GM23338 (cell line): ENCODE measurements at regions not wholly inside any gene's neighbourhood (a gene's known extent, or its start where the extent isn't known, plus 50 kb on each side); places are given as distances from the start of the nearest gene placed in this dataset.

Experiments used
- ATAC-seq: fragments of 200-7000 bp; cut with Tn5 transposase; 3 replicates; pipeline ENCODE4 v1.9.1; 2020
- DNase-seq: peaks from one replicate; pipeline ENCODE4 v3.0.0-alpha.2; 2015; ENCODE audit warnings: low spot score
- H2AFZ ChIP-seq: fragments of 200-600 bp; sonication (generic); 2 replicates; pipeline ENCODE4 v1.8.0; 2016; ENCODE audit warnings: antibody characterized with exemption, mild to moderate bottlenecking, moderate library complexity
- H3F3A ChIP-seq: fragments of 200-600 bp; sonication (generic); replicated peaks from 2 replicates; pipeline ENCODE4 v1.8.0; 2017; ENCODE audit warnings: antibody characterized with exemption, mixed run types, low read depth
- H3K27ac ChIP-seq: fragments of 200-600 bp; sonication (generic); 2 replicates; pipeline ENCODE4 v1.6.1; 2016; ENCODE audit warnings: low read depth
- H3K27me3 ChIP-seq: fragments of 200-600 bp; sonication (generic); 2 replicates; pipeline ENCODE4 v1.8.0; 2016; ENCODE audit warnings: mild to moderate bottlenecking, mixed run types, moderate library complexity; ENCODE audit not compliant: insufficient read depth
- H3K36me3 ChIP-seq: fragments of 200-600 bp; sonication (generic); 2 replicates; pipeline ENCODE4 v1.8.0; 2016; ENCODE audit warnings: mild to moderate bottlenecking; ENCODE audit not compliant: insufficient read depth
- H3K4me1 ChIP-seq: fragments of 200-600 bp; sonication (generic); 2 replicates; pipeline ENCODE4 v1.8.0; 2016; ENCODE audit warnings: mild to moderate bottlenecking, moderate library complexity; ENCODE audit not compliant: insufficient read depth
- H3K4me2 ChIP-seq: fragments of 200-600 bp; sonication (generic); 2 replicates; pipeline ENCODE4 v1.7.1; 2017; ENCODE audit warnings: mixed run types
- H3K4me3 ChIP-seq: fragments of 200-600 bp; sonication (generic); 2 replicates; pipeline ENCODE4 v1.6.1; 2016; ENCODE audit warnings: mixed run types
- H3K79me2 ChIP-seq: fragments of 200-600 bp; sonication (generic); replicated peaks from 2 replicates; pipeline ENCODE4 v1.8.0; 2017; ENCODE audit warnings: mild to moderate bottlenecking; ENCODE audit not compliant: insufficient read depth
- H3K9me2 ChIP-seq: fragments of 200-600 bp; sonication (generic); 2 replicates; pipeline ENCODE4 v1.8.0; 2017; ENCODE audit not compliant: insufficient read depth
- H4K20me1 ChIP-seq: fragments of 200-600 bp; sonication (generic); replicated peaks from 2 replicates; pipeline ENCODE4 v1.8.0; 2017; ENCODE audit warnings: mild to moderate bottlenecking; ENCODE audit not compliant: insufficient read depth
- H3K27ac Mint-ChIP-seq: 2 replicates; pipeline ENCODE4 v1.8.0; 2020; ENCODE audit warnings: inconsistent platforms, mild to moderate bottlenecking, moderate library complexity, mixed read lengths
- H3K27me3 Mint-ChIP-seq: 3 replicates; pipeline ENCODE4 v1.8.0; 2022; ENCODE audit warnings: low read depth, mild to moderate bottlenecking, moderate library complexity, mixed read lengths, inconsistent platforms; ENCODE audit not compliant: insufficient read depth, poor library complexity
- H3K36me3 Mint-ChIP-seq: 3 replicates; pipeline ENCODE4 v1.8.0; 2021; ENCODE audit warnings: low read depth, mild to moderate bottlenecking, inconsistent platforms, moderate library complexity, mixed read lengths
- H3K4me1 Mint-ChIP-seq: 3 replicates; pipeline ENCODE4 v1.8.0; 2020; ENCODE audit warnings: mild to moderate bottlenecking, inconsistent platforms, mixed read lengths
- H3K4me3 Mint-ChIP-seq: 3 replicates; pipeline ENCODE4 v1.8.0; 2021; ENCODE audit warnings: moderate library complexity, mild to moderate bottlenecking, inconsistent platforms, mixed read lengths
- H3K9me3 Mint-ChIP-seq: 3 replicates; pipeline ENCODE4 v1.8.0; 2020; ENCODE audit warnings: moderate library complexity, mild to moderate bottlenecking, inconsistent platforms, mixed read lengths
- CREB1 ChIP-seq: fragments of 250-450 bp; sonication (Bioruptor Pico); IDR thresholded peaks from 2 replicates; pipeline ENCODE4 v1.5.0; 2020; ENCODE audit warnings: low read depth, mild to moderate bottlenecking, moderate library complexity
- CTCF ChIP-seq, 2 experiments: fragments of 200-600 bp in 1 of 2; sonication (generic) in 1 of 2; conservative IDR thresholded peaks; 2 replicates each; pipeline versions ENCODE4 v1.5.1 to v1.6.1; 2016 to 2017; ENCODE audit warnings: antibody characterized with exemption in 2 of 2, low read depth in 2 of 2, mild to moderate bottlenecking in 2 of 2, moderate library complexity in 1 of 2
- EZH2 ChIP-seq: fragments of 200-600 bp; sonication (generic); IDR thresholded peaks from one replicate; pipeline ENCODE4 v1.8.0; 2017; ENCODE audit warnings: antibody characterized with exemption, mild to moderate bottlenecking, low read depth; ENCODE audit not compliant: unreplicated experiment
- JUNB ChIP-seq: IDR thresholded peaks from one replicate; pipeline ENCODE4 v1.6.1; 2016; ENCODE audit warnings: antibody characterized with exemption; ENCODE audit not compliant: unreplicated experiment
- NANOG ChIP-seq: IDR thresholded peaks from 2 replicates; pipeline ENCODE4 v1.6.1; 2016; ENCODE audit warnings: antibody characterized with exemption, borderline replicate concordance
- STAT1 ChIP-seq: IDR thresholded peaks from one replicate; pipeline ENCODE4 v1.6.1; 2016; ENCODE audit warnings: antibody characterized with exemption; ENCODE audit not compliant: unreplicated experiment
- ZNF462 ChIP-seq: fragments of 250-450 bp; sonication (Bioruptor Pico); IDR thresholded peaks from 2 replicates; pipeline ENCODE4 v1.5.0; 2020; ENCODE audit warnings: mild to moderate bottlenecking, moderate library complexity

DNA sequence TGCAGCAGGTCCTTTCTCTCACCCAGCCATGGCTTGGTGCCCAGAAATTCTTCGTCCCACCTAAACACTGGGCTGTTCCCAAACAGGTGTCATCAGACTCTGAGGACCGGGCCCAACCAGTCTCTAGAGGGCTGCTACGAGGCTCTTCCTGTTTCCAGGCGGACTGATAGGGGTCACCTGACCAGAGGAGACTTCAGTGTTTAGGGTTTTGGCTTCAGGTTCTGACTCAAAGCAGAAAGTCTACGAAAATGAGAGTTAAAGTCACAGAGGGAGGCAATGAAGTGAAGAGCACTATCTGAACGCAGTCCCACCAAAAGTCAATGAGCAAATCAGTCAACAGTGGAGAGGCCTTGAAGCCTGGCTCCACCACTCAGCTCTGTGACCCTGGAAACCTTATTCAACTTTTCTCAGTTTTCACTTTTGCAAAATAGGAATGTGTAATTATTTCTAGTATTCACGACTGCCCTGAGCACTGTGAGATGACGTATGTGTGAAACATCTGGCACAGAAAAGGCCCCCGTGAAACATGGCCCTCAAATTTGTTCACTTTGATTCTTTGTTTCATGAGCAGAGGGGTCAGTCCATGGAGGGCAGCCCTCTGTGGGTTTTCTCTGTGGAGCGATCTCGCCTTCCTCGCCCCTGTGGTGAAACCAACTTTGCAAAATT lies 189.9 kb upstream of the PDE1C start:
- no peak overlapping the region for H3K27ac Mint-ChIP-seq
- no peak overlapping the region for H3K4me3 Mint-ChIP-seq
- Histone ChIP-seq H2AFZ (no peak overlapping the region), H3K27me3 (no peaks in the 10 kb centered on the region), H4K20me1 (no peaks in the 10 kb centered on the region), H3K9me2 (peaks cover 5% of the 10 kb centered on the region; the same call in 1 of the 2 replicates), H3K79me2 (no peaks in the 10 kb centered on the region), H3F3A (no peaks in the 10 kb centered on the region), H3K4me3 (no peak overlapping the region), H3K27ac (no peak overlapping the region), H3K36me3 (no peaks in the 10 kb centered on the region), H3K4me2 (no peak overlapping the region), H3K4me1 (no peaks in the 10 kb centered on the region)
- peaks cover 3% of the 10 kb centered on the region for H3K27me3 Mint-ChIP-seq
- no peak for DNase-seq
- ATAC-seq: no peak
- no peak for TF ChIP-seq ZNF462 (CRISPR knock-in tag)
- no peak for TF ChIP-seq CTCF (conservative IDR thresholded peaks at IDR 0.05; ENCODE audit: low read depth in 2 of 2)
- TF ChIP-seq NANOG: no peak
- no peak for TF ChIP-seq CREB1 (CRISPR knock-in tag)
- no peak for TF ChIP-seq JUNB
- no peak for TF ChIP-seq STAT1
- no peak for TF ChIP-seq EZH2
- peaks cover 18% of the 10 kb centered on the region for H3K4me1 Mint-ChIP-seq
- H3K36me3 Mint-ChIP-seq: no peaks in the 10 kb centered on the region
- no peaks in the 10 kb centered on the region for H3K9me3 Mint-ChIP-seq
